ENCODE measurements at regions not wholly inside any gene's neighbourhood (a gene's known extent, or its start where the extent isn't known, plus 50 kb on each side); places are given as distances from the start of the nearest gene placed in this dataset.

- no peak for DNase-seq (ENCODE audit: low read depth)
Measured at GRCh38 chr20:10771435-10772140, 97.8 kb upstream of the JAG1 start.

GRCh38 chr20:10774357-10774943 lies 100.7 kb upstream of the JAG1 start:
- DNase-seq (ENCODE audit: low read depth), result no peak

- DNase-seq (ENCODE audit: low read depth), result no peak
Measured at GRCh38 chr20:10777710-10778109, 103.9 kb upstream of the JAG1 start.

GRCh38 chr20:10779911-10780310 lies 106.1 kb upstream of the JAG1 start:
- no peak for DNase-seq (ENCODE audit: low read depth)

- no peak for DNase-seq (ENCODE audit: low read depth)
Measured at GRCh38 chr20:10780901-10781300, 107.1 kb upstream of the JAG1 start.

GRCh38 chr20:10781526-10781925 lies 107.7 kb upstream of the JAG1 start:
- no peak for DNase-seq (ENCODE audit: low read depth)

- DNase-seq (ENCODE audit: low read depth), result no peak
Measured at GRCh38 chr20:10783707-10784553, 110.1 kb upstream of the JAG1 start.

GRCh38 chr20:10784554-10785183 lies 110.9 kb upstream of the JAG1 start:
- no peak for DNase-seq (ENCODE audit: low read depth)

GRCh38 chr20:10786678-10787077 lies 112.9 kb upstream of the JAG1 start:
- no peak for DNase-seq (ENCODE audit: low read depth)

- DNase-seq (ENCODE audit: low read depth), result no peak
Measured at GRCh38 chr20:10788055-10788454, 114.3 kb upstream of the JAG1 start.

GRCh38 chr20:10788877-10789276 lies 115.1 kb upstream of the JAG1 start:
- no peak for DNase-seq (ENCODE audit: low read depth)

- DNase-seq (ENCODE audit: low read depth), result no peak
Measured at GRCh38 chr20:10789386-10789785, 115.6 kb upstream of the JAG1 start.

- peak; percentile 16 for DNase-seq (ENCODE audit: low read depth)
Measured at GRCh38 chr20:10790013-10790412, 116.2 kb upstream of the JAG1 start.

- DNase-seq (ENCODE audit: low read depth), result no peak
Measured at GRCh38 chr20:10792291-10792690, 118.5 kb upstream of the JAG1 start.

GRCh38 chr20:10793766-10794165 lies 120.0 kb upstream of the JAG1 start:
- DNase-seq (ENCODE audit: low read depth), result no peak

GRCh38 chr20:10794765-10795164 lies 121.0 kb upstream of the JAG1 start:
- no peak for DNase-seq (ENCODE audit: low read depth)

- no peak for DNase-seq (ENCODE audit: low read depth)
Measured at GRCh38 chr20:10795286-10796026, 121.7 kb upstream of the JAG1 start.

- DNase-seq (ENCODE audit: low read depth), result peak; percentile 24
Measured at GRCh38 chr20:10798811-10799210, 125.0 kb upstream of the JAG1 start.

GRCh38 chr20:10799735-10800134 lies 125.9 kb upstream of the JAG1 start:
- DNase-seq (ENCODE audit: low read depth), result no peak

- DNase-seq (ENCODE audit: low read depth), result no peak
Measured at GRCh38 chr20:10800288-10800687, 126.5 kb upstream of the JAG1 start.

GRCh38 chr20:10802236-10802635 lies 128.4 kb upstream of the JAG1 start:
- DNase-seq (ENCODE audit: low read depth), result peak; percentile 9

- DNase-seq (ENCODE audit: low read depth), result no peak
Measured at GRCh38 chr20:10805764-10806163, 132.0 kb upstream of the JAG1 start.
